ENCODE measurements at regions not wholly inside any gene's neighbourhood (a gene's known extent, or its start where the extent isn't known, plus 50 kb on each side); places are given as distances from the start of the nearest gene placed in this dataset.

DNA sequence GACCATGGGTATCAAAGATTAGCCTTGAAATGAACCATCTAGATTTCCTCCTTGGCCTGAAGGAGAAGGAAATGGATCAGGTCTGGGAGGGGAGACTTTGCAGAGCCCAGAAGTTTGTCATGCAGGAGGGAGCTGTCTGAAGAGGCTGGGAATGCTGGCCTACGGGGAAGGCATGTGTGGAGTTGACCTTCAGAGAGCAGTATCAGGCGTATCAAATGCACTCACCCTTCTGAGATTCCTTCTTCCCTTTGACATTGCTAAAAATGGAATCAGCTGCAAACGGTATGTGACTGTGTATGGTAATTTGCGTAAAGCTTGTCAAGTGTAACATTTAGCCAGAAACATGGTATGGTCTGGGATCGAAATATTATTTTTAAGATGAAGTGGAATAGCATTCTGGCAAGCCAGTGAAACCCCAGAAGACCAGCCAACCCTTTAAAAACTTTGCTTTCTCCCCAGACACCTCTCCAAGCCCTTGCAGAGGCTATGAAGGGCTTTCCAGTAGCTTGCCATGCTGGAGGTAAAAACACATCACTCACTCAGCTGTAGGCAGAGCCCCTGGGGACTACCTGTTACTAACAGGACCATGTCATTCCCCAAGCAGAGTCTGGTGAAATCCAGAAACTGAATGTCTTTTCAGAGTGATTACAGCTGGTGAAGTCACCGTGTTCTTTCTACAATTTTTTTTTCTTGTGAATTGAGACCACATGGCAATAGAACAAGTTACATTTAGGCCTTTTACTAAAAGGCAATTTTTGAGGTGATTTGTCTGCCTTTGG lies 174.7 kb upstream of the SLC24A5 start:
- ATAC-seq (peak; percentile 73 to 96 (median 79)), DNase-seq (no peak)
- Histone ChIP-seq H3K4me1 (peaks cover 26% of the 10 kb centered on the region), H3K27me3 (ENCODE audit: insufficient read depth in 3 of 3, low read length in 2 of 3) (no peaks in the 10 kb centered on the region), H3K9me3 (no peaks in the 10 kb centered on the region), H3K27ac (peak overlapping the region; percentile 65), H3K36me3 (ENCODE audit: insufficient read depth in 1 of 2, low read depth in 1 of 2) (no peaks in the 10 kb centered on the region), H3K4me3 (no peak overlapping the region)
- WGBS, 3 donors = 22 to 30% (median 23%) methylated on average over 6 of the region's 6 CpGs
- TF ChIP-seq, protein P1, sequence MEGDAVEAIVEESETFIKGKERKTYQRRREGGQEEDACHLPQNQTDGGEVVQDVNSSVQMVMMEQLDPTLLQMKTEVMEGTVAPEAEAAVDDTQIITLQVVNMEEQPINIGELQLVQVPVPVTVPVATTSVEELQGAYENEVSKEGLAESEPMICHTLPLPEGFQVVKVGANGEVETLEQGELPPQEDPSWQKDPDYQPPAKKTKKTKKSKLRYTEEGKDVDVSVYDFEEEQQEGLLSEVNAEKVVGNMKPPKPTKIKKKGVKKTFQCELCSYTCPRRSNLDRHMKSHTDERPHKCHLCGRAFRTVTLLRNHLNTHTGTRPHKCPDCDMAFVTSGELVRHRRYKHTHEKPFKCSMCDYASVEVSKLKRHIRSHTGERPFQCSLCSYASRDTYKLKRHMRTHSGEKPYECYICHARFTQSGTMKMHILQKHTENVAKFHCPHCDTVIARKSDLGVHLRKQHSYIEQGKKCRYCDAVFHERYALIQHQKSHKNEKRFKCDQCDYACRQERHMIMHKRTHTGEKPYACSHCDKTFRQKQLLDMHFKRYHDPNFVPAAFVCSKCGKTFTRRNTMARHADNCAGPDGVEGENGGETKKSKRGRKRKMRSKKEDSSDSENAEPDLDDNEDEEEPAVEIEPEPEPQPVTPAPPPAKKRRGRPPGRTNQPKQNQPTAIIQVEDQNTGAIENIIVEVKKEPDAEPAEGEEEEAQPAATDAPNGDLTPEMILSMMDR (IDR thresholded peaks at IDR 0.05) = no peak
- intact Hi-C loops (cut with DNase I) = no loop called here

DNA sequence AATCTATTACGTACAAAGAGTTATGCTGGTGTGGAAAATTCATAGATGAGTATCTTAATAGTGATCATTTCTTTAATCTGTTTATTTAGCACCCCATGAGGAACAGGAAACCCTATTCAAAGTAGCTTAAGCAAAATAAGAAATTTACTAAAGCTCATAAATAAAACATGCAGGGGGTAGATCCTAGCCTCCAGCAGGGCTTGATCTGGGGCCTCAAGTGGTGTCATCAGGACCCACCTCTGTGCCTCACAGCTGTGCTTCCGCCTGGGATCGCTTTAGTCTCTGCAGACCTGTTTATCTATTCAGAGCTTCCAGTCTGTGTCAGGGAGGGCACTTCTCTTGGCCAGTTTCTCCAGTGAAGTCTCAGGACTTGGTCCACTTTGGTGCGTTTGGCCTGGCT lies 171.0 kb upstream of the SLC24A5 start:
- 86 to 94% (median 90%) methylated on average over 4 of the region's 4 CpGs for WGBS, 3 donors
- Histone ChIP-seq H3K9me3 (no peaks in the 10 kb centered on the region), H3K27ac (no peak overlapping the region), H3K4me1 (peaks cover 17% of the 10 kb centered on the region), H3K27me3 (ENCODE audit: insufficient read depth in 3 of 3, low read length in 2 of 3) (no peaks in the 10 kb centered on the region), H3K4me3 (no peak overlapping the region), H3K36me3 (ENCODE audit: insufficient read depth in 1 of 2, low read depth in 1 of 2) (no peaks in the 10 kb centered on the region)
- no peak for DNase-seq
- TF ChIP-seq, protein P1 (IDR thresholded peaks at IDR 0.05) = no peak
- intact Hi-C loops (cut with DNase I) = loop anchor here in 1 of 2 donors (10.0 kb wide), 1 partner anchor 95 kb away; no protein-coding TSS in a partner anchor
- ATAC-seq = no peak

DNA sequence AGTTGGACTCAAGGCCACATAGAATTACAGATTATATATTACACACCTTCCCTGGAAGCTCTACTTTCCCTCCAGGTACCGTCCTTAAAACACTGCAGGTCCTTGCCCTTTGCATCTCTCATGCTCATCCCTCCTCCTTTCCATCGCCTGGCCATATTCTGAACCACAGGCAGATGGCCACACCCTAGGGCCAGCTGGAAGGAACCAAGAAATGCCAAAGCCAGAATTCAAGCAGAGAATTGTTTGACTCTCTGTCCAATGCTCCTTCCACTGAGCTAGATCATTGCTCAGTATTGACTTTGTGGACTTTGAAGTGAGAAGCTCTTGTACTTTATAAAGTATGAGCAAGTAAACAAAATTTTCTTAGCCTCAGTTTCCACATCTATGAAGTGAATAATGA lies 170.3 kb upstream of the SLC24A5 start:
- H3K4me1 ChIP-seq = peaks cover 12% of the 10 kb centered on the region
- intact Hi-C loops (cut with DNase I) = loop anchor here in 1 of 2 donors (10.0 kb wide), 1 partner anchor 96 kb away; no protein-coding TSS in a partner anchor
- H3K4me3 ChIP-seq = no peak overlapping the region
- DNase-seq (no peak), ATAC-seq (no peak)
- no peaks in the 10 kb centered on the region for H3K9me3 ChIP-seq
- TF ChIP-seq, protein P1 (IDR thresholded peaks at IDR 0.05) = no peak
- no peak overlapping the region for H3K27ac ChIP-seq
- no peaks in the 10 kb centered on the region for H3K27me3 ChIP-seq (ENCODE audit: insufficient read depth in 3 of 3, low read length in 2 of 3)
- H3K36me3 ChIP-seq (ENCODE audit: insufficient read depth in 1 of 2, low read depth in 1 of 2) = no peaks in the 10 kb centered on the region
- WGBS, 3 donors = 80 to 91% (median 88%) methylated on average over 2 of the region's 2 CpGs

DNA sequence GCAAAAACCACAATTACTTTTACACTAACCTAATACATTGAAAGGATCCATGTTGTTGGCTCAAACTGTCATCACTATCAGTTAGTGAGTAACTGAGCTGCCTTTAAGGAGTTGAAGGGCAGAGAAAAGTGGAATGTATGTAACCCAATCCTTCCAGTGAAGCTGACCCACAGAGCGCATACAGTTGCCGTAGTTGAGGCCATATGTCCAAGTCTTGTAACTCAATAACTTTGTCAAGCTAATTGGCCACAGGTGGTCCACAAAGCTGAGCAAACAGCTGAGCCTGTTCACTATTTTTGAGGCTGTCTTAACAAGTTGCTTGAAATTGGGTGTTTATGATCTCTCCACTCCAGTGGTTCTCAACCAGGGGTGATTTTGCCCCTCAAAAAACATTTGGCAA lies 169.0 kb upstream of the SLC24A5 start:
- no peaks in the 10 kb centered on the region for H3K36me3 ChIP-seq (ENCODE audit: insufficient read depth in 1 of 2, low read depth in 1 of 2)
- TF ChIP-seq, protein P1 (IDR thresholded peaks at IDR 0.05) = no peak
- DNase-seq (no peak), ATAC-seq (peak in 1 of 4 donors; percentile 53)
- H3K27ac ChIP-seq = no peak overlapping the region
- WGBS, 3 donors = 22 to 37% (median 29%) methylated on average over 2 of the region's 2 CpGs
- H3K4me3 ChIP-seq = no peak overlapping the region
- intact Hi-C loops (cut with DNase I) = loop anchor here in 1 of 2 donors (10.0 kb wide), 1 partner anchor 97 kb away; no protein-coding TSS in a partner anchor
- no peaks in the 10 kb centered on the region for H3K27me3 ChIP-seq (ENCODE audit: insufficient read depth in 3 of 3, low read length in 2 of 3)
- H3K9me3 ChIP-seq = no peaks in the 10 kb centered on the region
- no peaks in the 10 kb centered on the region for H3K4me1 ChIP-seq

All from psoas muscle (tissue), 7 donors.